ENCODE measurements at regions not wholly inside any gene's neighbourhood (a gene's known extent, or its start where the extent isn't known, plus 50 kb on each side); places are given as distances from the start of the nearest gene placed in this dataset.
A peak's percentile ranks its signal among the peaks of the same experiment; 100 is the strongest.

DNA sequence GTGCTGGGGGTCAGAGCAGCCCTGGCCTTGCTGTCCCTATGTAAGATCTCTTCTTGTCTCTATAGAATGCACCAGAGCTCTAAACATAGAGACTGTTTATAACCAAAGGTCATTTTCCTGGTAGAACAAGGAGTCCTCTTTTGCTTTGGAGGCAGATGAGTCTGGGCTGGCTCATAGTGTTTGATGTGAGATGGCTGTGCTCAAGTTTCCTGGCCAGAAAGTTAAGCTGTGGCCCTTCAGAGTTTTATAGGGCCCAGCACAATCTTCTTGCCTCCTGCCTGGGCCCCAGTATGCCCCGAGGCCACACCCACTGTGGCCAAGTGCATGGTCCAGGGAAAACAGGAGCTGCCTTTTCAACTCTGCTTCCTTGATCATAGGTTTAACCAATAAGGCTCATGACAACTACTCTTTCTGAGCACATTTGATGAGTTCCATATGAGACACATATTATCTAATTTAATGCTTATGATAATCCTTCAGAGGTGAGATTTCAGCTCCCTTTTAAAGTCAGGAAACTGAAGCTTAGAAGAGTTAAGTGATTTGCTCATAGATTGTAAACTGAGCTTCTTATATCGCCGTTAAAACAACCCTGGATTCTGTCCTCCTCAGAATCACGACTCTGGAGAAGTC lies 66.3 kb downstream of the MYCN start:
- no peak for DNase-seq

DNA sequence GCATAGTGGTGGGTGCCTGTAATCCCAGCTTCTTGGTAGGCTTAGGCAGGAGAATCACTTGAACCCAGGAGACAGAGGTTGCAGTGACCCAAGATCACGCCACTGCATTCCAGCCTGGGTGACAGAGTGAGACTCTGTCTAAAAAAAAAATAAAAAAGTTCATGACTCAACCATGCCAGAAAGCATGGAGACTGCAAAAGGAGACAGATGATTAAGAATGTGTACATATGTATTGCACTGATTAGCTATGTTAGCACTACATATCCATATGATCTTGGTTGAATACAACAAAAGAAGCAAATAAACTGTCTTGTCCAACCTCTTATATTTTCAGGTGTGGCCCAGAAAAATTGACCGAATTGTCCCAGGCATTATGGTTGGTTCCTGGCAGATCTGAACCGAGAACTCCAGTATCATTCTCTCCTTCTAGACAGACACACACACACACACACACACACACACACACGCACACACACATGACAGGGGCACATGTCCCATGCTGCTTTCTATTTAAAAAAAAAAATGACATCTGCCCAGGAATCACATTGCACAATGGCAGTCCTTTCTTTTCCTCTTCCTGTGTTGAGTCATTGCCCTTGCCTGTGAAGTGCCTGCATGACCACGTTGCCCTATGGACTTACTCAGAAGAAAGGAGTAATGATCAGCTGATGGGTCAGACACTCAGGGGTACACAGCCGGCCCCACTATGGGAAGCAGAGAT lies 65.6 kb downstream of the MYCN start:
- peak; percentile 100 for DNase-seq

DNA sequence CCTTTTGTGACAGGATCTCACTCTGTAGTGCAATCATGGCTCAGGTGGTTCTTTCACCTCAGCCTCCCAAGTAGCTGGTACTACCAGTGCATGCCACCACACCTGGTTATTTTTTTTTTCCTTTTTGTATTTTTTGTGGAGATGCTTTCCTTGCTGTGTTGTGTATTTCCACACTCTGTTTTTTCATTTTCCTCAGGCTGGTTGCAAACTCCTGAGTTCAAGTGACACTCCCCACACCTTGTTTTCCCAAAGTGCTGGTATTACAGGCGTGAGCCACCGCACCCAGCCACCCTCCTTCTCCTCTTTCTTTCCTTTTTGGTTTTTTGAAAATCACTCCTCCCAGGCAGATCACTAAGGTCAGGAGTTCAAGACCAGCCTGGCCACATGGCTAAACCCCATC lies 65.0 kb downstream of the MYCN start:
- DNase-seq: no peak

DNA sequence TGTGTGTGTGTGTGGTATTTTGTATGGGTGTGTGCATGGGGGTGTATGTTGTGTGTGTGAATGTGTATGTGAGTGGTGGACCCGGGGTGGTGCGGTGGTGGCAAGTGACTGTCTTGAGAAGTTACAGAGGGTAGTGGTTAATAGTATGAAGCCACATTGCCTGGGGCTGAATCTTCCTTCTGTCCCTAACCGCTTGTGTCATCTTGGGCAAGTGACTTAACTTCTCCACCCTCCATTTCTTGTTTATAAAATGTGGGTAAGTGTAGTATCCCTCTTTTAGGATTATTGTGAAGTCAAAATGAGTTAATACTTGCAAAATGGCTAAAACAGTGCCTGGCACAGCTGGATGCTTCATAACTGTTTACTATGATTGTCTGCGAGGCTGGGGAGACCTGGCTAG lies 63.5 kb downstream of the MYCN start:
- DNase-seq: no peak

DNA sequence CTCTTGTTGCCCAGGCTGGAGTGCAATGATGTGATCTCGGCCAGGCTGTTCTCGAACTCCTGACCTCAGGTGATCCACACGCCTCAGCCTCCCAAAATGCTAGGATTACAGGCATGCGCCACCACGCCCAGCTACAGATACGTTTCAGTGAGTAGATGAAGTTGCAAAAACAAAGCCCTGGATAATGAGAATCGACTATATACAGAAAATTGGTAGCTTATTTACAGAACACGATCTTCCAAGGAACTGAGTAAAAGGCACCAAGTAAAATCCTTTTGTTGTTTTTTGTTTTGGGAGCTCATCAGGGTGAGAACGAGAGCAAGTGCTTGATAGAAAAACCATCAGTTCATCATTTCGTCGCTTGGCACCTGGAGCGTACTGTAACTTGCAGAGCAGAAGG lies 62.8 kb downstream of the MYCN start:
- DNase-seq: no peak

DNA sequence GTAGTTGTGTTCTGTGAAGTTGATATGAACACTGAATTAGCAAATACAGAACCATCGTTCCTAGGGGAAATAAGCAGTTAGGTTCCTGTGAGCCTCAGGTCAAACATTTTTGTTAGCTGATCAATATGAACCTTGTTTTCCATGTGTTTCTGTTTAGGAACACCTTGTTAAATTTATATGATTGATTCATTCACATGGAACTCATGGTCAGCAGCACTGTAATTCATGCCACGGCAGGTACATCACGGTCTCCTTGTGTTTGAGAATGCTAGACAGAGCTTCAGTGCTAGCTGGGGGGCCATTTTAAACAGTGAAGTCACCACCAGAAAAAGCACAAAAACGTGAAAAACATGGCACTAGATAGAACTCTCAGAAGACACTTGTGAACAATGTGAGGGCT lies 62.2 kb downstream of the MYCN start:
- DNase-seq: no peak

DNA sequence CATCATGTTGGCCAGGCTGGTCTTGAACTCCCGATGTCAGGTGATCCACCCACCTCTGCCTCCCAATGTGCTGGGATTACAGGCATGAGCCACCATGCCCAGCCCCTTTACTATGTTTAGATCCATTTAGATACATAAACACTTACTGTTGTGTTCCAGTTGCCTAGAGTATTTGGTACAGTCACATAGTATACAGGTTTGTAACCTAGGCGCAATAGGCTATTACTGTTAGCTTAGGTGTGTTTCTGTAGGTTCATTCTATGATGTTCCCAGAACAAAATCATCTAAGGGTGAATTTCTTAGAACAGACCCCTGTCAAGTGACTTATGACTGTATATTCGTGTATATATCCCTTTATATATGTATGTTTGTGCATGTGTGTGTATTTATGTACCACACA lies 61.8 kb downstream of the MYCN start:
- no peak for DNase-seq

DNA sequence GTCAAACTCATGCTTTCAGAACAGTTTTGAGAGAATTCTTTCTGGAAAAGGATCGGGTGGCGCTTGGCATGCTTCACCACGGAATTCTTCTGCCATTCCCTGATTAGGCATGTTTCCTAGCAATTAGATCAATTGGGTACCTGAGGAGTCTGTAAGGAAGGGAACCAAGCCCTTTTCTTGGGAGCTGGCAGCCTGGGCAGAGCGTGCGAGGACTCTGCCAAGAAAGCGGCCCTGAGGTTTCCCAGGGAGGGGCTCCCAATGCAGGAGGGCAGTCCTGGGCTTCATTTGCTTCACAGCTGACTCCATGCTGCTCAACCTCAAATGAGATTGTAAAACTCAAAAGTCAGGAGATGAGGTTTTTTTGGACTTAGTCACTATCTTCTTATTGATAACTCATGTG lies 60.3 kb downstream of the MYCN start:
- DNase-seq: no peak

DNA sequence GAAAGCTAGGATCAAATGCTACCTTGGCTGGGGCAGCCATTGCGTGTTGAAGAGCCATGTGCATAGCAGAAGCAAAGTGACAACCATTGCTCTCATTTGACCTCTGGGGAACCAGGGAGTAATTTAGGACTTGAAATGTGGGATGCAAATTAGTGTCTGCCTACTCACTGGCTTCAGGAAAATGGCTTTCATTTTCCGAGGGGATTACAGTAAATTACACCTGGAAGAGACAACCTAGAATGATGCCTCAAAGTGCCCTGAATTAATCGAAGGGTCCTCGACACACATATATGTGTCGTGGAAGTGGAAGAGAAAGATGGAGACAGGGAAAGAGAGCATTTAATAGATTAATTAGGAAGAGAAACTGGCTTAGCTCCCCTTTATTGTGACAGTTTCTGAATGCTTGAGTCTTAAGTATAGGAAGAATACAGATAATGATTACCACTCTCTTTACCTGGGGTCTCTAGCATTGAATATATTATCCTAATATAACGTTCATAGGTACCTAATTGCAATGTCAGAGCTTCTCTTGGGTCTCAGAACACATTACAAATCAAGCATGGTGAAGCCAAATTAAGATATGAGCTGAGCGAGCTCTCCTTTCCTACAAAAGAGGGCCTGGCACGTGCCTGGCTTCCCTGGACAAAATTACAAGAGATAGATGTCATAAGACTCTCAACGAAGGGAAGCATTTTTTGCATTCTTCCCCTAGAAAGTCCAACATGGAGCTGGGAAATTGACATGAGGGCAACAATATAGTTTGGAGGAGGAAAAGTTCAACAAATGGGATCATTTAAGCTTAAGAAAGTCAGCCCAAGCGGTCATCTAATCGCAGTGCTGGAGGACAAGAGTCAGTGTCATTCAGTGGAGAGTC lies 59.5 kb downstream of the MYCN start:
- DNase-seq: no peak

DNA sequence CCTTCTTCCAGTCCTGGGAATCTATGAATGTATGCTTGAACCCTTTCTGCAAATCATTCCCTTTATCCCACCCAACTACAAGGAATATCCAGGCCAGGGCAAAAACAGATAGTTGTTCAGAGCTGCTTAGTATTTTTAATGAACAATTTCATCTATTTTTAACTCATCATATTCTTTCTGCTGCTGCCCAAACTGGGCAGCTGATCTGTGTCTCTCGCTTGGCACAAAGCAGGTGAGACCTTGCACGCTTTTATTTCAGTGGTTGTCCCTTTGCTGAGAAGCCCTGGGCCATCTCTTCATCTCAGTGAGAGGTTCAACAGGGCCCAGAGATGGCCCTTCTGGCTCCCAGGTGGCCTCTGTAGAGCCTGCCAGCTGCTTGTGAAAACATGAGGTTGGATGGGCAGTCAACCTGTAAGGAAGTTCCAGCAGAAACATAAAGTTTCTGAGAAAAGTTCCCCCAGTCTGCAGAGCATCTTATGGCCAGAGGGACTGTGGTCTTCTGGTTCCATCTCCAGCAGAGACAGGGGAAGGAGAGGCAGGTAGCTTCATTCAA lies 57.5 kb downstream of the MYCN start:
- no peak for DNase-seq

DNA sequence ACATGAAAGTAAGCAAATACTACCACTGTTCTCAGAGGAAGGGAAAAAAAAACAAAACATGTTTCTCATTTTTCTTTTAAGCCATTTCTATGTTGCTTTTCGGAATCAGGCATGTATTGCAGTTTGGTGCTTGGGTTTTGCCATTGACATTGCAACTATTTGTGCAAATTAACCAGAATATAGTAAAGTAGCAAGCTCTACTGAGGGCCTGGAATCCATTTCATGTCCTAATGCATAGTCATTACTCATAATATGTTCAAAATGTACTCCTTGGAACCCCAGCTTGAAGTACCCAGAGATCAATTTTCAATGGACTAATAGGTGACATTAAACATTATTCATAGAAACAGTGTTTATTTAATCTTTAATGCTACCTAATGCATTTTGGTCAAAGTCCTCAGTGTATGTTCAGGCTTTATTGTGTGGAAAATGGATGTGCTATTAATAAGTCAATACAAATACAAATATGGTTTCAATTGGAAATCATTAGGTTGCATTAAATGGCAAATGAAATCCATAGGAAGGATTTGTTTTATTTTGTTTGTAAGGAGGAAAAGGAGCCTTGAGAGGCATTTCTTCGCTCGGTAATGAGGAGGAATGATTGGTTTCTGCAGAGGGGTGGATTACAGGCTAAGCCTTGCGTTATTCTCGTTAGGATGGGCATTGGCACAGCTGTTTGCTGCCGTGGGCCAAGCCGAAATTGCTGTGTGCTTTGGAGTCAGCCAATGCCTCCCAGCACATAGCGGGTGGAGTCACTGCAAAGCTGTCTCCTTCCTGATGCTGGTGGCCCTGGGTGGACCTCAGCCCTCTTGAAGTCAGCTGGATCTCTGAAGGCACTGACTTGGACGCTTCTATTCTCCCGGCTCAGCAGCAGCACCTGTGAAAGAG lies 56.4 kb downstream of the MYCN start:
- DNase-seq: no peak
